Endothelial cell of umbilical vein (primary cell): ENCODE measurements at regions not wholly inside any gene's neighbourhood (a gene's known extent, or its start where the extent isn't known, plus 50 kb on each side); places are given as distances from the start of the nearest gene placed in this dataset.

Experiments used
- EZH2 ChIP-seq: IDR thresholded peaks from 2 replicates; pipeline ENCODE4 v1.6.1; 2012; ENCODE audit warnings: borderline replicate concordance, low read depth, mild to moderate bottlenecking, moderate library complexity, low read length, inconsistent platforms; ENCODE audit not compliant: severe bottlenecking
- FOS ChIP-seq: IDR thresholded peaks from 2 replicates; pipeline ENCODE4 v1.6.1; 2011; ENCODE audit warnings: mild to moderate bottlenecking, low read length, moderate library complexity, borderline replicate concordance; ENCODE audit not compliant: insufficient read depth
- GATA2 ChIP-seq: IDR thresholded peaks from 2 replicates; pipeline ENCODE4 v1.7.0; 2011; ENCODE audit warnings: low read depth, mild to moderate bottlenecking, moderate library complexity, mixed read lengths, low read length; ENCODE audit not compliant: insufficient read length, insufficient read depth
- JUN ChIP-seq: IDR thresholded peaks from 2 replicates; pipeline ENCODE4 v1.6.1; 2011; ENCODE audit warnings: borderline replicate concordance, low read depth; ENCODE audit not compliant: insufficient read length, insufficient read depth
- MYC ChIP-seq: IDR thresholded peaks from one replicate; pipeline ENCODE4 v1.6.1; 2011; ENCODE audit warnings: mild to moderate bottlenecking, low read depth, low read length
- POLR2A ChIP-seq: IDR thresholded peaks from 2 replicates; pipeline ENCODE4 v1.6.1; 2012; ENCODE audit warnings: low read depth, mild to moderate bottlenecking, control low read depth, low read length
- POLR2AphosphoS5 ChIP-seq: IDR thresholded peaks from 2 replicates; pipeline ENCODE4 v1.6.1; 2012; ENCODE audit warnings: low read depth, mild to moderate bottlenecking, control low read depth, low read length, moderate library complexity; ENCODE audit not compliant: insufficient read depth
- TF ChIP-seq, protein P1 (sequence below), 2 donors: IDR thresholded peaks; 1 replicate in 1 of 2; 2 replicates in 1 of 2; pipeline ENCODE4 v1.5.1; 2011; ENCODE audit warnings: low read length in 2 of 2, mild to moderate bottlenecking in 2 of 2, moderate library complexity in 2 of 2, control low read depth in 1 of 2, inconsistent platforms in 1 of 2, low read depth in 1 of 2; ENCODE audit not compliant: insufficient read depth in 1 of 2; ENCODE audit errors: extremely low read depth in 1 of 2
- TF ChIP-seq, protein P2 (sequence below): IDR thresholded peaks from 2 replicates; pipeline ENCODE4 v1.6.1; 2011; ENCODE audit not compliant: insufficient read depth, insufficient read length

DNA sequence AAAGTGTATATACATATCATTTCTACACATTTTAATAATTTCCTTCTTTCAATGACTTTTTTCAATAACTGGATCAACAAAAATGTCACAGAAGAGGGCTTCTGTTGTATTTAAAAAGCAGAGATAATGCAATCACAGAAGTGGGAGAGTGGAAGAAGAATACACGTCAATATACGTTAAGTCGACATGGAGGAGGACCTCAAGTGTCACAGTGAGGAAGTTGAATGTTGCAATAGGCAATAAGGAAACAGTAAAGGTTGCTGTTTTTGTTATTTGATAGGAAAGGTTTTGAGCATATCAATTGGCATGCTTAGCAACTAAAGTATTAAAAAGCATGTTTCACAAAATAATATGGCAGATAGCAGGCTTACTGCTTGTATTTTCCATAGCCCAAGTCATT is 184.0 kb upstream of the NR4A3 start:
- no peak for TF ChIP-seq POLR2A
- TF ChIP-seq, protein P1, sequence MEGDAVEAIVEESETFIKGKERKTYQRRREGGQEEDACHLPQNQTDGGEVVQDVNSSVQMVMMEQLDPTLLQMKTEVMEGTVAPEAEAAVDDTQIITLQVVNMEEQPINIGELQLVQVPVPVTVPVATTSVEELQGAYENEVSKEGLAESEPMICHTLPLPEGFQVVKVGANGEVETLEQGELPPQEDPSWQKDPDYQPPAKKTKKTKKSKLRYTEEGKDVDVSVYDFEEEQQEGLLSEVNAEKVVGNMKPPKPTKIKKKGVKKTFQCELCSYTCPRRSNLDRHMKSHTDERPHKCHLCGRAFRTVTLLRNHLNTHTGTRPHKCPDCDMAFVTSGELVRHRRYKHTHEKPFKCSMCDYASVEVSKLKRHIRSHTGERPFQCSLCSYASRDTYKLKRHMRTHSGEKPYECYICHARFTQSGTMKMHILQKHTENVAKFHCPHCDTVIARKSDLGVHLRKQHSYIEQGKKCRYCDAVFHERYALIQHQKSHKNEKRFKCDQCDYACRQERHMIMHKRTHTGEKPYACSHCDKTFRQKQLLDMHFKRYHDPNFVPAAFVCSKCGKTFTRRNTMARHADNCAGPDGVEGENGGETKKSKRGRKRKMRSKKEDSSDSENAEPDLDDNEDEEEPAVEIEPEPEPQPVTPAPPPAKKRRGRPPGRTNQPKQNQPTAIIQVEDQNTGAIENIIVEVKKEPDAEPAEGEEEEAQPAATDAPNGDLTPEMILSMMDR (IDR thresholded peaks at IDR 0.05; ENCODE audit: extremely low read depth in 1 of 2, insufficient read depth in 1 of 2, low read depth in 1 of 2, low read length in 2 of 2) = no peak
- no peak for TF ChIP-seq EZH2
- no peak for TF ChIP-seq POLR2AphosphoS5
- no peak for TF ChIP-seq GATA2
- TF ChIP-seq JUN = no peak
- no peak for TF ChIP-seq FOS
- TF ChIP-seq, protein P2, sequence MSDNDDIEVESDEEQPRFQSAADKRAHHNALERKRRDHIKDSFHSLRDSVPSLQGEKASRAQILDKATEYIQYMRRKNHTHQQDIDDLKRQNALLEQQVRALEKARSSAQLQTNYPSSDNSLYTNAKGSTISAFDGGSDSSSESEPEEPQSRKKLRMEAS = no peak
- no peak for TF ChIP-seq MYC
